MCF 10A (cell line): ENCODE measurements at regions not wholly inside any gene's neighbourhood (a gene's known extent, or its start where the extent isn't known, plus 50 kb on each side); places are given as distances from the start of the nearest gene placed in this dataset.

ENCODE experiments used
- BruUV-seq: library from RNA; stranded (reverse); fragments of 400-500 nt; replicated peaks from 2 replicates; lab custom pipeline; 2021; lab: Mats Ljungman, UMichigan
- CTCF ChIA-PET: fragments of 300-600 bp; sonication (Branson Sonifier 250); formaldehyde crosslinking; extraction: SDS; loops from one replicate; lab custom pipeline; 2021; ENCODE audit warnings: antibody characterized with exemption, inconsistent platforms; lab: Yijun Ruan, JAX
- POLR2A ChIA-PET: fragments of 300-600, 350-650 bp; sonication (Branson Sonifier 250); formaldehyde crosslinking; extraction: SDS; loops from one replicate; lab custom pipeline; 2020; ENCODE audit warnings: antibody characterized with exemption, inconsistent platforms; lab: Yijun Ruan, JAX
- DNase-seq: peaks from one replicate; pipeline ENCODE4 v3.0.0-alpha.2; 2018; ENCODE audit not compliant: unreplicated experiment
- H3K27ac Mint-ChIP-seq: one replicate; pipeline ENCODE4 v1.8.0; 2022; ENCODE audit warnings: mild to moderate bottlenecking, low read depth, mixed read lengths; ENCODE audit not compliant: unreplicated experiment
- H3K27me3 Mint-ChIP-seq: one replicate; pipeline ENCODE4 v1.8.0; 2022; ENCODE audit warnings: mixed read lengths; ENCODE audit not compliant: insufficient read depth, unreplicated experiment
- H3K36me3 Mint-ChIP-seq: one replicate; pipeline ENCODE4 v1.8.0; 2022; ENCODE audit warnings: mild to moderate bottlenecking, moderate library complexity, mixed read lengths; ENCODE audit not compliant: insufficient read depth, unreplicated experiment
- H3K4me1 Mint-ChIP-seq: one replicate; pipeline ENCODE4 v1.8.0; 2022; ENCODE audit warnings: mixed read lengths; ENCODE audit not compliant: insufficient read depth, unreplicated experiment
- H3K4me3 Mint-ChIP-seq: one replicate; pipeline ENCODE4 v1.8.0; 2022; ENCODE audit warnings: mild to moderate bottlenecking, moderate library complexity, mixed read lengths; ENCODE audit not compliant: unreplicated experiment
- H3K9me3 Mint-ChIP-seq: one replicate; pipeline ENCODE4 v1.8.0; 2022; ENCODE audit warnings: mixed read lengths; ENCODE audit not compliant: unreplicated experiment
- intact Hi-C: fragments of 100-400 bp; cut with micrococcal nuclease; formaldehyde crosslinking; loops from 2 replicates; pipeline ENCODE4 v1.14.1; 2022
- TF ChIP-seq, protein P1 (sequence below): fragments of 200-600 bp; IDR thresholded peaks from one replicate; pipeline ENCODE4 v1.8.0; 2022; ENCODE audit warnings: antibody characterized with exemption, mild to moderate bottlenecking; ENCODE audit not compliant: unreplicated experiment

DNA sequence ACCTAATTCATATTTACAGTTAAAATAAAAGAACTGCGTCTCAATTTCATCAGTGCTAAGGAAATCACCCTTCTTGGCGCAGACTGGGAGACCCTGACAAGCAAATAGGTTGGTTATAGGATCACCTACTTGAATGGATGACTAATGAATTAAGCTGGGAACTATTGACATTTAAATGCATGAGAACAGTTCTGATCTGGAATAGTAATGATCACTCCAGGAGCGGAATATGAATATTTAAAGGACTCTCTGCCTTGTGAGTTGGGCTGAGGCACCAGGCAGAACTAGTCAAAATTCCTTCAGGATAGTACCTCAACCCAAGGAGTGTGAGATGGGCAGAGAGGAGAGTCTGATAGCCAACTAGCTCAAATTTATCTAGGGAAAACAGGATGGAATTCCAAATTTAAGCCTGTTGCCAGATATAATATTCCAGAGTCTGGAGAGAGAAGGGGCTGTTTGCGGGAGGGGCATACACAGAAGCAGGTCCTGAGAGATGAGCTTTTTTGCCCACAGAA lies 364.4 kb downstream of the CSNK1G3 start:
- CTCF ChIA-PET, result interaction anchor here (0.6 to 2.0 kb wide), 3 partner anchors 8 to 133 kb away, joined by 3 to 9 read pairs (median 3); no protein-coding TSS in a partner anchor
- TF ChIP-seq, protein P1, sequence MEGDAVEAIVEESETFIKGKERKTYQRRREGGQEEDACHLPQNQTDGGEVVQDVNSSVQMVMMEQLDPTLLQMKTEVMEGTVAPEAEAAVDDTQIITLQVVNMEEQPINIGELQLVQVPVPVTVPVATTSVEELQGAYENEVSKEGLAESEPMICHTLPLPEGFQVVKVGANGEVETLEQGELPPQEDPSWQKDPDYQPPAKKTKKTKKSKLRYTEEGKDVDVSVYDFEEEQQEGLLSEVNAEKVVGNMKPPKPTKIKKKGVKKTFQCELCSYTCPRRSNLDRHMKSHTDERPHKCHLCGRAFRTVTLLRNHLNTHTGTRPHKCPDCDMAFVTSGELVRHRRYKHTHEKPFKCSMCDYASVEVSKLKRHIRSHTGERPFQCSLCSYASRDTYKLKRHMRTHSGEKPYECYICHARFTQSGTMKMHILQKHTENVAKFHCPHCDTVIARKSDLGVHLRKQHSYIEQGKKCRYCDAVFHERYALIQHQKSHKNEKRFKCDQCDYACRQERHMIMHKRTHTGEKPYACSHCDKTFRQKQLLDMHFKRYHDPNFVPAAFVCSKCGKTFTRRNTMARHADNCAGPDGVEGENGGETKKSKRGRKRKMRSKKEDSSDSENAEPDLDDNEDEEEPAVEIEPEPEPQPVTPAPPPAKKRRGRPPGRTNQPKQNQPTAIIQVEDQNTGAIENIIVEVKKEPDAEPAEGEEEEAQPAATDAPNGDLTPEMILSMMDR, result no peak
- intact Hi-C loops, result no loop called here
- no peak overlapping the region for H3K4me3 Mint-ChIP-seq
- DNase-seq, result no peak
- H3K9me3 Mint-ChIP-seq, result no peaks in the 10 kb centered on the region
- H3K36me3 Mint-ChIP-seq, result no peaks in the 10 kb centered on the region
- BruUV-seq, result no TSS peak
- H3K4me1 Mint-ChIP-seq, result no peaks in the 10 kb centered on the region
- POLR2A ChIA-PET, result no interaction called here
- H3K27me3 Mint-ChIP-seq, result no peaks in the 10 kb centered on the region
- H3K27ac Mint-ChIP-seq, result no peak overlapping the region

DNA sequence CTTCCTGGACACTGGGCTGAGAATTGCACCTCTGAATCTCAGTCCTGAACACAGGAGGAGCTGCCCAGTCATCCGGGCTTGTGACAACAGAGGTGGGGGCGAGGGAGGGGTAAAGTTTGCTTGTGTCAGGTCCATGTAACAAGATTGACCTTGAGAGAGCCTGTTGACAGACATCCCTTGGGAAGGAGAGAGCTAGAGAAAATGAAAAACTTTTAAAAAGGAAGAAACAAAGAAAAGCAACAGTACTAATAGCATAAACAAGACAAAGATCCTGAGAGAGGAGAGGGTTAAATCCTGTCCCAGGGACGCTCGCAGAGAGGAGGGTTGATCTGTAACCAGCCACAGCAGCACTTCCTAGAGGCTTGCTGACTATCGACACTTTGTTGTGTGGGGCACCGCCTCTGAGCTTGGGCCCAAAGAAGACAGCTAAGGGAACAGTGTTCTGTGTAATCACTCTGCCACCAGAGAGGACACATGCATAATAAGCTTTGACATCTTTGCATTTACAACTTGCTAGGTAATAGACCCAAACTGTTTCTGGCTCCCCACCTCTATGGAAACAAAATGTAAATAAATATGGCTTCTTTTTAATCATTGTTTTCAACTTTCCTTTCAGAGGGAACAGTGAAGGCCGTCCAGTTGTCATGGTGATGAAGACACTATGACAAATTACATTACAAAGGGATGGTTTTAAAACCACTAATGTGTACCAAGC lies 363.7 kb downstream of the CSNK1G3 start:
- Mint-ChIP-seq H3K9me3 (no peaks in the 10 kb centered on the region), H3K27me3 (no peaks in the 10 kb centered on the region), H3K27ac (no peak overlapping the region), H3K4me1 (no peaks in the 10 kb centered on the region), H3K4me3 (no peak overlapping the region), H3K36me3 (no peaks in the 10 kb centered on the region)
- intact Hi-C loops, result no loop called here
- TF ChIP-seq, protein P1, result no peak
- POLR2A ChIA-PET, result interaction anchor here (1.2 kb wide), 1 partner anchor 14 kb away, joined by 5 read pairs; no protein-coding TSS in a partner anchor
- no TSS peak for BruUV-seq
- no peak for DNase-seq
- CTCF ChIA-PET, result interaction anchor here (2.0 kb wide), 1 partner anchor 9 kb away, joined by 9 read pairs; no protein-coding TSS in a partner anchor

DNA sequence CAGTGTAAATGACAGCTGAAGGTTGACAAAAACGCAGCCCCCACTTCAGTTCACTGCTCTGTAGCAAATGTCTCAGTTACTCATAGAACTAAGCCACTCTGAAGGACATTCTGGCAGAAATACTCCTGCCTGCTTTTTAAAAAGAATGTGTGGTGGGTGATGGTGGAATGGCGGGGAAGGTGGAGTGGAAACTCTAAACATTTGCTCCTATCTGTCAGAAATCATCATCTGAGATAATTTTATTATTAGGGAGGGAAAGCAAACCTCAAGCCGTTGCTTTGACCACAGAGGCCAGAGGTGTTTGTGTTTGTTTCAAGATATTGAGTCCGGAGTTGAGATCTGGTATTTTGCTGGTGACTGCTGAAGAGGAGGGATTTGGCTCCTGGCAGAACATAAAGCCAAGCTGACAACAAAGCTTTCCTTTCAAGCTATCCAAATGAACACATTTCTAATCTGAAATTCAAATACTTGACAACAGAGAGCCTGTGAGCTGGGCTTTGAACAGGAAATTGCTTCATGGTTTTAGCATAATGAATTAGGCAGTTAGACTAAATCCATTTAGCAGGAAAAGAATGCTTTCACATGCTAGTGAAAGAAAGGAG lies 362.7 kb downstream of the CSNK1G3 start:
- no TSS peak for BruUV-seq
- H3K4me1 Mint-ChIP-seq, result no peaks in the 10 kb centered on the region
- no peaks in the 10 kb centered on the region for H3K36me3 Mint-ChIP-seq
- CTCF ChIA-PET, result interaction anchor here (0.7 kb wide), 1 partner anchor 54 kb away, joined by 3 read pairs; no protein-coding TSS in a partner anchor
- intact Hi-C loops, result no loop called here
- H3K27ac Mint-ChIP-seq, result no peak overlapping the region
- TF ChIP-seq, protein P1, result no peak
- no peaks in the 10 kb centered on the region for H3K27me3 Mint-ChIP-seq
- no peaks in the 10 kb centered on the region for H3K9me3 Mint-ChIP-seq
- H3K4me3 Mint-ChIP-seq, result no peak overlapping the region
- no peak for DNase-seq
- POLR2A ChIA-PET, result interaction anchor here (1.2 kb wide), 1 partner anchor 15 kb away, joined by 5 read pairs; no protein-coding TSS in a partner anchor

DNA sequence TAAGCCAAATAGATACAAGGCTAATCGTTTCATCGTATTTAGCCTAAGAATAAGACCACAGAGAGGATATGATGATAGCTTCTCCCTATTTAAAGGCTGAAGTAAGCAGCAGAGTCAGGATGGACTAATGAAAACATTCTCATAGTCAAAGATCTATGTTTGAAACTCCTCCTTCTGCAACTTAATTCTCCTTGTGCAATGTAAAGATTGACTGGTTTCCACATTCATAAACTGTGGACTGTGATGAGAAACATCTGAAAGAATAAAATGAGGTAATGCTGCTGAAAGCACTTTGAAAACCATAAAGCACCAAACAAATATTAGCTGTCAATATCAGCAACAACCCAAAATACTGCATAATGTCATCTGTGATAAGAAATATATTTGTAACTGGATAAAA lies 361.9 kb downstream of the CSNK1G3 start:
- Mint-ChIP-seq H3K4me3 (no peak overlapping the region), H3K27ac (no peak overlapping the region), H3K9me3 (no peaks in the 10 kb centered on the region), H3K27me3 (no peaks in the 10 kb centered on the region), H3K4me1 (no peaks in the 10 kb centered on the region), H3K36me3 (no peaks in the 10 kb centered on the region)
- intact Hi-C loops, result no loop called here
- TF ChIP-seq, protein P1, result no peak
- no TSS peak for BruUV-seq
- no peak for DNase-seq
- CTCF ChIA-PET, result no interaction called here
- POLR2A ChIA-PET, result no interaction called here
